Kidney epithelial cell (primary cell): ENCODE measurements at regions not wholly inside any gene's neighbourhood (a gene's known extent, or its start where the extent isn't known, plus 50 kb on each side); places are given as distances from the start of the nearest gene placed in this dataset.

ENCODE experiments used
- DNase-seq: peaks from one replicate; pipeline ENCODE4 v3.0.0-alpha.2; 2010; ENCODE audit warnings: low read depth
- H3K27me3 ChIP-seq: 2 replicates; pipeline ENCODE4 v1.6.0; 2011; ENCODE audit warnings: low read length; ENCODE audit not compliant: control insufficient read depth, insufficient read depth
- H3K36me3 ChIP-seq: 2 replicates; pipeline ENCODE4 v1.5.1; 2011; ENCODE audit warnings: low read length; ENCODE audit not compliant: control insufficient read depth, insufficient read depth
- H3K4me3 ChIP-seq: 2 replicates; pipeline ENCODE4 v1.5.1; 2011; ENCODE audit warnings: low read depth, mild to moderate bottlenecking, control low read depth, low read length
- CTCF ChIP-seq: IDR thresholded peaks from 2 replicates; pipeline ENCODE4 v1.5.1; 2011; ENCODE audit warnings: mild to moderate bottlenecking, moderate library complexity, low read length, control low read depth, inconsistent platforms; ENCODE audit not compliant: insufficient read depth, poor library complexity, severe bottlenecking

- Histone ChIP-seq H3K27me3 (no peaks in the 10 kb centered on the region), H3K36me3 (no peaks in the 10 kb centered on the region), H3K4me3 (no peak overlapping the region)
- no peak for DNase-seq
- no peak for TF ChIP-seq CTCF
Measured at GRCh38 chr1:218499911-218500310, 154.8 kb downstream of the TGFB2 start.

- no peak for TF ChIP-seq CTCF
- no peak overlapping the region for H3K4me3 ChIP-seq
- H3K27me3 ChIP-seq, result no peaks in the 10 kb centered on the region
- no peak for DNase-seq
- no peaks in the 10 kb centered on the region for H3K36me3 ChIP-seq
Measured at GRCh38 chr1:218501161-218501560, 156.0 kb downstream of the TGFB2 start.

GRCh38 chr1:218502383-218502782 is 157.2 kb downstream of the TGFB2 start:
- H3K27me3 ChIP-seq, result no peaks in the 10 kb centered on the region
- no peaks in the 10 kb centered on the region for H3K36me3 ChIP-seq
- H3K4me3 ChIP-seq, result no peak overlapping the region
- TF ChIP-seq CTCF, result no peak
- no peak for DNase-seq

GRCh38 chr1:218503102-218503501 is 158.0 kb downstream of the TGFB2 start:
- no peak overlapping the region for H3K4me3 ChIP-seq
- H3K27me3 ChIP-seq, result no peaks in the 10 kb centered on the region
- DNase-seq, result no peak
- no peaks in the 10 kb centered on the region for H3K36me3 ChIP-seq
- TF ChIP-seq CTCF, result no peak

- no peak for DNase-seq
- Histone ChIP-seq H3K36me3 (no peaks in the 10 kb centered on the region), H3K4me3 (no peak overlapping the region), H3K27me3 (no peaks in the 10 kb centered on the region)
- no peak for TF ChIP-seq CTCF
Measured at GRCh38 chr1:218507355-218508002, 162.3 kb downstream of the TGFB2 start.

- TF ChIP-seq CTCF, result no peak
- no peaks in the 10 kb centered on the region for H3K27me3 ChIP-seq
- DNase-seq, result no peak
- H3K36me3 ChIP-seq, result no peaks in the 10 kb centered on the region
- H3K4me3 ChIP-seq, result no peak overlapping the region
Measured at GRCh38 chr1:218510153-218510772, 165.1 kb downstream of the TGFB2 start.
